ENCODE measurements at regions not wholly inside any gene's neighbourhood (a gene's known extent, or its start where the extent isn't known, plus 50 kb on each side); places are given as distances from the start of the nearest gene placed in this dataset.

DNA sequence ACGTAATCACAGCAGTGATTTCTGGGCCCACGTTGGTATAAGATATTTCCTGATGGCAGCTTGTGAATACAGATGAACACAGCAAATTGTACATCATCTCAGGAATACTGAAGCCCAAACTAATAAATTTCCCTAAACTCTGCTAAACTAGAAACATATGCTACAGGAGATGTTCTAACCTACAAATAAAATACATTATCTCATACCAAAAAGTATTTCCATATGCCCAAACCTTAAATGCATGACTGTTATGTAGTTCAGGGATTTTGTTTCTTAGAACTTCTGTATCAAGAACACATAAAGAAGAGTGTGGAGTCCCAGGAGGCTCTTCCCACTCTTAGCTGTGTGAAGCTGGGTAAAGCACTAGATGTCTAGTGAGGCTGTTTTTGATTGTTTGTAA, 138.4 kb downstream of the RFC3 start:
- no peak overlapping the region for H3K27ac ChIP-seq (ENCODE audit: low read depth, low read length)
- no peak overlapping the region for H3K4me3 ChIP-seq (ENCODE audit: low read length)
- H3K9ac ChIP-seq (ENCODE audit: low read length), result no peak overlapping the region
- H3K27me3 ChIP-seq (ENCODE audit: control insufficient read depth, insufficient read depth, low read length), result no peaks in the 10 kb centered on the region
- no peaks in the 10 kb centered on the region for H3K4me1 ChIP-seq (ENCODE audit: control insufficient read depth, insufficient read depth, low read length)
- H3K36me3 ChIP-seq (ENCODE audit: control insufficient read depth, insufficient read depth, low read length), result no peaks in the 10 kb centered on the region

DNA sequence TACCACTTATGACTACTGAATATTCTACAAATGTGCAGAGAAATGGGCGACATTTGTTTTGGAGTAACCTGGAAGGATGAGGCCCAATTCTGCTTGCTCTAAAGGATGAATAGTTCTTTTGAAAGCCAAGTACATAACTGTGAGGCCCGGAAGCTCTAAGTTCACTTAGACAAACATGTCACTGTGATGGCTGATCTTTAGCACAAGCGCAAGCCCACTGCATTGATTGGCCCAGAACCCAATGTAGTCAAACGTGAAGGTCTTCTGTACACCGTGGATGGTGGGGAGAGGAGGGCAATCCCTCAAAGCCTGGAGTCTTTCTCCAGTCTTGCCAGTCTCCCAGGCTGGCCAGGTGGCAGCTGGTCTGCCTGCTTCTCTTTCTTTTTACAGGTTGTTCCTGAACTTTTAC, 139.6 kb downstream of the RFC3 start:
- H3K4me1 ChIP-seq (ENCODE audit: control insufficient read depth, insufficient read depth, low read length), result no peaks in the 10 kb centered on the region
- no peak overlapping the region for H3K4me3 ChIP-seq (ENCODE audit: low read length)
- no peak overlapping the region for H3K27ac ChIP-seq (ENCODE audit: low read depth, low read length)

DNA sequence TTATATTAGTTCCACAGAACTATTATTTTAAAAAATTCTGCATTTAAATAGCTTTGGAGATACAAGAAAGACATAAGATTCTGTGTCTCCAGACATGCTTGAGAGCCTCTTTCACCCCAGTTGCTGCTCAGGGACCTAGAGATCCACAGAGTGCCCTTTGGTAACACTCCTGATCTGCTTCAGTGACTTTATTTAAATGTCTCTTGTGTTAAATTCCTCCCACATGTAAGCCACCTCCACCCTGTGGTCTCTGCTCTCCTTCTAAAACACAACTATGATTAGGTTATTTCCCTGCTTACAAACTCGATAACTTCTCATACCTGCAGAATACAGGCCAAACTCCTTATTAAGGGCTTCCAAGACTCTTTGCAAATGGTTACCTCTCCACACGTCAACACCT, 141.0 kb downstream of the RFC3 start:
- Histone ChIP-seq H3K27ac (ENCODE audit: low read depth, low read length) (no peak overlapping the region), H3K4me3 (ENCODE audit: low read length) (no peak overlapping the region), H3K4me1 (ENCODE audit: control insufficient read depth, insufficient read depth, low read length) (no peaks in the 10 kb centered on the region)

More for the DNA sequence above, 139.6 kb downstream of the RFC3 start:
- H3K36me3 ChIP-seq (ENCODE audit: control insufficient read depth, insufficient read depth, low read length), result no peaks in the 10 kb centered on the region
- no peak overlapping the region for H3K9ac ChIP-seq (ENCODE audit: low read length)
- no peaks in the 10 kb centered on the region for H3K27me3 ChIP-seq (ENCODE audit: control insufficient read depth, insufficient read depth, low read length)

DNA sequence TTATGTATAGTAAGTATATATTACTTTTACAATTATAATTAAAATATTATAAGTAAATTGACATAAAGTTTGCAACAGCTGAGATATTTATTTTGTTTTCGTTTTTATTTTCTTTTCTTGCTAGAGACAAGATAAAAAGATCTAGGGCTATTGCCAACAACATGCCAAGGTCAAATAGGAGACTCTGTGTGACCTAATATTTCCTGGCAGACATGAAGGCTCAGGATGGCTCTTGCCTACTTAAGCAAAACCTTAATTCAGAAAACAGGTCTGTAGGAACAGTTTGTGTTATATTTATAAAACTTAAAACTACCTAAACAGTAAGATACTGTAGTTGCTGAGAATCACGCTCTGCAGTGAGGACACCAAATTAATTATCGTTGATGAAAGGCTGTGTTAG, 145.2 kb downstream of the RFC3 start:
- Histone ChIP-seq H3K27ac (ENCODE audit: low read depth, low read length) (no peak overlapping the region), H3K4me1 (ENCODE audit: control insufficient read depth, insufficient read depth, low read length) (no peaks in the 10 kb centered on the region), H3K27me3 (ENCODE audit: control insufficient read depth, insufficient read depth, low read length) (no peaks in the 10 kb centered on the region), H3K36me3 (ENCODE audit: control insufficient read depth, insufficient read depth, low read length) (no peaks in the 10 kb centered on the region), H3K4me3 (ENCODE audit: low read length) (no peak overlapping the region), H3K9ac (ENCODE audit: low read length) (no peak overlapping the region)

More for the DNA sequence above, 141.0 kb downstream of the RFC3 start:
- Histone ChIP-seq H3K9ac (ENCODE audit: low read length) (no peak overlapping the region), H3K36me3 (ENCODE audit: control insufficient read depth, insufficient read depth, low read length) (no peaks in the 10 kb centered on the region), H3K27me3 (ENCODE audit: control insufficient read depth, insufficient read depth, low read length) (no peaks in the 10 kb centered on the region)

DNA sequence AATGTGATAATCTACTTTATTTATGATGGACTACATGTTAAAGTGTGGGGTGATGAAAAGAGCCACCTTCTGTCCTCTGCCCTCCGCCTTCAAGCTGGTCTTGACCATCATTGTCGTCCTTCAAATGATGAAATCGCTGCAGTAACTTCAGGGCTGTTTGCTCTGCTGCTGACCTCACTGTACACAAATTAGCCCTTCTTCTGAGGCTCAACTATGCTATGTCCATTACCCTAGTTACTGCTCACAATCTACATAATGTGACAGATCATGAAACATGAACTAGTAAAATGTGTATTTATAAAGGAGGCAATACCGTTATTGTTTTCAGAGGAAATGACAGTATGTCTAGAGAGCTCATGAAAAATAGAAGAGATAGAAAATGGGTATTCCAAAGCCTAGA, 145.9 kb downstream of the RFC3 start:
- H3K4me3 ChIP-seq (ENCODE audit: low read length), result no peak overlapping the region
- no peaks in the 10 kb centered on the region for H3K27me3 ChIP-seq (ENCODE audit: control insufficient read depth, insufficient read depth, low read length)
- H3K27ac ChIP-seq (ENCODE audit: low read depth, low read length), result no peak overlapping the region
- H3K4me1 ChIP-seq (ENCODE audit: control insufficient read depth, insufficient read depth, low read length), result no peaks in the 10 kb centered on the region
- H3K36me3 ChIP-seq (ENCODE audit: control insufficient read depth, insufficient read depth, low read length), result no peaks in the 10 kb centered on the region
- H3K9ac ChIP-seq (ENCODE audit: low read length), result no peak overlapping the region

DNA sequence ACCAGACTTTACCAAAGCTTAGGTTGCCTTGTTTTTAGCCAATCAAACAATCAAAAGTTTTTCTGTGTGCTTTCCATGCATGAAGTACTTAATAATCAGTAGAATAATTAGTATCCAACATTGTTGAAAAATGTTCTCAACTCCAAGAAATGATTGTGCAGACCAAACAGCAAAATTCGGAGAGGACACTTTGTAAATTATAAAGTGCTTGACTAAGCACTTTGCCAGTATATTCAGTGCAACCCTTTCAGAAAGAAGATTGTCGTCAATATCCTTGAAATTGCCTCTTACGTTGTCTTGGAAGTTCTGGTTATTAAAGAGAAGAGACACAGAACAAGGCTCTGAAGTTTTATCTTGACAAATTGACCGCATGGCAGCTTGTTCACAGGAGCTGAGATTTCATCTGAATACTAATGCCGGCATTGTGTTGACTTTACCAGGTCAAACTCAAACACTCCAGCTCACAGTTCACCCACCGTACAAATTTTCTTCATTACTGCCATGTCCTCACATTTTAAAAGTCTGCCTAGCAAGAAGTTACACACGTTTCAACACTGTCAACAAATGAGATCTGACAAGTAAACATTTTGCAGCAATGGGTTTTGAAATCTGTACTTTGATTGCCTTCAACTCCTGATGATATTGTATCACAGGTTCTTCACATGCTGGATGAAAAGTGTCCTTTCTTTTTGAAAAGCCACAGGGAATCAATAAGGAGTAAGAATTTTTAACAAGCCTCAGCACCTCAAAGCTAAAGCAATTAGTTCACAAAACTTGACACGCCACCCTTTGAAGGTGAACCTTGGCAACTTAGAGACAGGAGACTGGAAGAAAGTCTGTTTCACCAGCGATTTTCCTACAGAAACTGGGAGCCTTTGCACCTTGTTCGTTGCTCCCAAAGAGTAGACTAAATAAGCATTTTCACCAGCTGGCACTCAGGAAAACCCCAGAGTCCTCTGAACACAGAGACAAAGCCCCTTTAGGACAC, 150.9 kb downstream of the RFC3 start:
- Histone ChIP-seq H3K9ac (ENCODE audit: low read length) (no peak overlapping the region), H3K27me3 (ENCODE audit: control insufficient read depth, insufficient read depth, low read length) (no peaks in the 10 kb centered on the region), H3K36me3 (ENCODE audit: control insufficient read depth, insufficient read depth, low read length) (no peaks in the 10 kb centered on the region), H3K27ac (ENCODE audit: low read depth, low read length) (no peak overlapping the region), H3K4me3 (ENCODE audit: low read length) (no peak overlapping the region), H3K4me1 (ENCODE audit: control insufficient read depth, insufficient read depth, low read length) (no peaks in the 10 kb centered on the region)

DNA sequence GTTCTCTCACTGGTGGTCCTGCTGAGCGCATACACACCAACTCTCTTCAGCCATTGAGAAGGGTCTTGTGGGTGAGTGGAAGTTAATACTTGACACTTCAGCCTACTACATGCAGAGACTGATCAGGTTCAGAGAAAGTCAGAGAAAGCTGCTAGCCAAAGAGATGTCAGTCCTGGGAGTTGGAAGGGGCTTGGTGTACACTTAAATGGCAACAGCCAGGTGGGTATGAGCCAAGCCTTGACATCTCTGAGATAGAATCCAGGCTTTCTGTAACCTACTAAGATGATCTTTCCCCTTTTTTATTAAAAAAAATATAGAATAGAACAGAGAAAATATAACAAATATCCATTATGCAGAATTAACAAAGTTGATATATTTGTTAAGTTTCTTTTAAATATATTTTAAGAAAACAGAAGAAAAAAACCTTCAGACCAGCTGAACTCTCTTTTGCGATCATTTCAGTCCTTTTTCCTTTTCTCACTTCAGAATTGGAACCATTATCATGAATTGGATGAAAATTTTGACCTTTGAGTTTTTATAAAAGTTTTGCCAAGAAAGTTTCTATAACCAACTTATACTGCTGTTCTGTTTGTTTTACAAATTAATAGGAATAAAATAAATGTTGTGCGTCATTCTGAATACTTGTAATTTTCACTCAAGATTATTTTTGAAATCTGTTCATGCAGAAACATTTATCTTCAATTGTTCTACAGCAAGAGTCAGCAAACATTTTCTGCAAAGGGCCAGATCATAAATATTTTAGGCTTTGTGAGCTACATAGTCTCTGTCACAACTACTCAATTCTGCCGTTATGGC, 153.0 kb downstream of the RFC3 start:
- Histone ChIP-seq H3K27me3 (ENCODE audit: control insufficient read depth, insufficient read depth, low read length) (no peaks in the 10 kb centered on the region), H3K36me3 (ENCODE audit: control insufficient read depth, insufficient read depth, low read length) (no peaks in the 10 kb centered on the region), H3K4me3 (ENCODE audit: low read length) (no peak overlapping the region), H3K4me1 (ENCODE audit: control insufficient read depth, insufficient read depth, low read length) (no peaks in the 10 kb centered on the region), H3K27ac (ENCODE audit: low read depth, low read length) (no peak overlapping the region), H3K9ac (ENCODE audit: low read length) (no peak overlapping the region)

DNA sequence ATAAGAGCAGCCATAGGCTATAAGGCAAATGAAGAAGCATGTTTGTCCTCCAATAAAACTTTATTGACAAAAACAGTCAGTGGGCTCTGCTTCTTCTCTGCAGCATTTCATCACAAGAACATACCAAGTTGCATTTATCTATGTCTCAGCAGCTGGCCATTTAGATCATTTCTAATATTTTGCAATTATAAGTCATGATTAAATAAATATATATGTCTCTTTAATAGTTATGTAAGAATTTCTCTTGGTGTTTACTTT, 153.5 kb downstream of the RFC3 start:
- Histone ChIP-seq H3K4me1 (ENCODE audit: control insufficient read depth, insufficient read depth, low read length) (no peaks in the 10 kb centered on the region), H3K4me3 (ENCODE audit: low read length) (no peak overlapping the region), H3K36me3 (ENCODE audit: control insufficient read depth, insufficient read depth, low read length) (no peaks in the 10 kb centered on the region), H3K27ac (ENCODE audit: low read depth, low read length) (no peak overlapping the region), H3K9ac (ENCODE audit: low read length) (no peak overlapping the region), H3K27me3 (ENCODE audit: control insufficient read depth, insufficient read depth, low read length) (no peaks in the 10 kb centered on the region)

DNA sequence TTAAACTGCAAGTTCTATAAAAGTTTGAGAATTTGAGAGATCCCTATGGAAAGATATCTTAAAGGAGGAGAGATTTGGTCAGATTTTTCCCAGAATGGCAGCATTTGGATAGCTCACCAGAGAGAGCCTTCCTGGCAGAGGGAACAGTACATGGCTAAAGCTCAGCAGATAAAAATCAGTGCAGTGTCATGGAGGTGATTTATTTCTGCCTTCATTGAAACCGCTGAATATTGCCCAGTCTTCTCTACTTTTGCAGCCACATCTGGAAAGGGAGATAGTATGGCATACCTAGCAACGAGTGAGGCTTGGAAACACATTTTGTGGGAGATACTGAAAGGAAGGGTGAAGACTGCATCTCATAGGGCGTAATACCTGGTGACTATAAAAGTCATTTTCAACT, 155.2 kb downstream of the RFC3 start:
- Histone ChIP-seq H3K27ac (ENCODE audit: low read depth, low read length) (no peak overlapping the region), H3K9ac (ENCODE audit: low read length) (no peak overlapping the region), H3K36me3 (ENCODE audit: control insufficient read depth, insufficient read depth, low read length) (no peaks in the 10 kb centered on the region), H3K27me3 (ENCODE audit: control insufficient read depth, insufficient read depth, low read length) (no peaks in the 10 kb centered on the region), H3K4me1 (ENCODE audit: control insufficient read depth, insufficient read depth, low read length) (no peaks in the 10 kb centered on the region), H3K4me3 (ENCODE audit: low read length) (no peak overlapping the region)

DNA sequence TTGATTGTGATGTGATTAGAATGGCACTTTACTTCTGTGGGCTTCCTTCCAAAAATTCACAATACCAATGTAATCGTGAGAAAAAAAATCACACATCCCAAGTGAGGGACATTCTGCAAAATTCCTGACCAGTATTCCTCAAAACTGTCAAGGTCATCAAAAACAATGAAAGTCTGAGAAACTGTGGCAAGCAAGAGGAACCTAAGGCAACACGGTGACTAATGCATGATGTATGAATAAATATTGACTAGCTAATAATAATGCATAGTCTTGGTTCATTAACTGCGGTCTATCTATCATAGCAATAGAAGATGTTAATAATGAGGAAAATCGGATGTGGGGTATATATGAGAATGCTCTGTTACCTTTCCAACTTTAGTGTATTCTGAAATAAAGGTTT, 159.0 kb downstream of the RFC3 start:
- Histone ChIP-seq H3K9ac (ENCODE audit: low read length) (no peak overlapping the region), H3K4me1 (ENCODE audit: control insufficient read depth, insufficient read depth, low read length) (no peaks in the 10 kb centered on the region), H3K4me3 (ENCODE audit: low read length) (no peak overlapping the region), H3K27ac (ENCODE audit: low read depth, low read length) (no peak overlapping the region), H3K36me3 (ENCODE audit: control insufficient read depth, insufficient read depth, low read length) (no peaks in the 10 kb centered on the region), H3K27me3 (ENCODE audit: control insufficient read depth, insufficient read depth, low read length) (no peaks in the 10 kb centered on the region)

DNA sequence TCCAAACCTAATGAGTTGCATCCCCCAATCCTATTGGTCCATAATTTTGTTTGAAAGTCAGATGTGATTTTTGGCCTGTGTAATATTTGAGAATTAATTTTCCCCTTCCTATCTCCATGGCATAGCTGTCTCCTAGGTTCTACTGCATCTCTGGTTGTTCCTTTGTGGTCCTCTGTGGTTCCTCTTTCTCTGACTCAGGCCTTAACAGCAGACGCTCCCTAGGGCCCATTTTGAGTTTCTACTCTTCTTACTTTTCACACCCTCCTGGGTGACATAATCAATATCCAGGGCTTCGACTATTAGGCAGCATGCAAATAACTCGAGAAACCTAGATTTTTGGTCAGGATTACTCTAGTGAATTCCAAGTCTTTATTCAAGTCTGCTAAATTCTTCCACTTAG, 160.7 kb downstream of the RFC3 start:
- Histone ChIP-seq H3K27ac (ENCODE audit: low read depth, low read length) (no peak overlapping the region), H3K27me3 (ENCODE audit: control insufficient read depth, insufficient read depth, low read length) (no peaks in the 10 kb centered on the region), H3K4me3 (ENCODE audit: low read length) (no peak overlapping the region), H3K4me1 (ENCODE audit: control insufficient read depth, insufficient read depth, low read length) (no peaks in the 10 kb centered on the region), H3K36me3 (ENCODE audit: control insufficient read depth, insufficient read depth, low read length) (no peaks in the 10 kb centered on the region), H3K9ac (ENCODE audit: low read length) (no peak overlapping the region)

DNA sequence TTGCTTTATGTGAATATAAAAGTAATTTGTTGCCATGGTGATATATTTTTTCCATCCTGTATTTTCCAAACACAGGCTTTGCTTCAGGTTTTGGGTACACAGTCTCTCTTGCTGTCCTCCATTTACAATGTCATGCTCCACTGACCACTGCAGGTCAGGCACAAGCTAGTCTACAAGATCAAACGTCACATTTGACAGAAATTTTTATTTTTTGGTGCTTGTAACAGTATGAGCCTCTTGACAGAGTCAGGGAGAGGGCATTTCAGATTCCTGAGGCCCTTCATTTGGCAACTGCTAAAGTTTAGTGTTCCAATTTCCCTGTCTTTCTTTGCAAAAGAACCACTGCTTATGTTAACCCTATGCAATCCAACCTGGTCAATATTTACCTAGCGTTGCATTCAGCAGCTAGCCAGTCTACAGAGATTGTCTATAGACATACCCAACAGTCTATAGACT, 175.0 kb downstream of the RFC3 start:
- H3K4me1 ChIP-seq (ENCODE audit: control insufficient read depth, insufficient read depth, low read length), result no peaks in the 10 kb centered on the region
- H3K9ac ChIP-seq (ENCODE audit: low read length), result no peak overlapping the region
- no peak overlapping the region for H3K27ac ChIP-seq (ENCODE audit: low read depth, low read length)
- H3K4me3 ChIP-seq (ENCODE audit: low read length), result no peak overlapping the region
- no peaks in the 10 kb centered on the region for H3K36me3 ChIP-seq (ENCODE audit: control insufficient read depth, insufficient read depth, low read length)
- H3K27me3 ChIP-seq (ENCODE audit: control insufficient read depth, insufficient read depth, low read length), result no peaks in the 10 kb centered on the region
